Hepatocyte (in vitro differentiated cells): ENCODE measurements at regions not wholly inside any gene's neighbourhood (a gene's known extent, or its start where the extent isn't known, plus 50 kb on each side); places are given as distances from the start of the nearest gene placed in this dataset.

Source experiments
- CTCF ChIP-seq: fragments of 200-600 bp; sonication (generic); IDR thresholded peaks from 2 replicates; pipeline ENCODE4 v1.5.1; 2016; ENCODE audit warnings: antibody characterized with exemption, mild to moderate bottlenecking; ENCODE audit not compliant: poor library complexity
- EZH2 ChIP-seq: fragments of 200-600 bp; sonication (generic); IDR thresholded peaks from 2 replicates; pipeline ENCODE4 v1.6.1; 2016; ENCODE audit warnings: antibody characterized with exemption, mild to moderate bottlenecking, borderline replicate concordance
- EZH2phosphoT487 ChIP-seq: fragments of 200-600 bp; sonication (generic); IDR thresholded peaks from one replicate; pipeline ENCODE4 v1.6.1; 2018; ENCODE audit warnings: antibody characterized with exemption, mild to moderate bottlenecking, low read depth, moderate library complexity; ENCODE audit not compliant: unreplicated experiment, severe bottlenecking

GRCh38 chr5:25027526-25027925 is 382.7 kb upstream of the CDH10 start:
- TF ChIP-seq CTCF (no peak), EZH2 (no peak), EZH2phosphoT487 (no peak)
